Amniotic stem cell (primary cell): ENCODE measurements at regions not wholly inside any gene's neighbourhood (a gene's known extent, or its start where the extent isn't known, plus 50 kb on each side); places are given as distances from the start of the nearest gene placed in this dataset.
"Not testable (repeated sequence)": the region's sequence is repeated elsewhere in the genome, so short reads cannot be mapped to it uniquely, and the experiment has no call there.

Experiments
- DNase-seq: peaks from one replicate; lab custom pipeline; 2025; lab: John Stamatoyannopoulos, UW

GRCh38 chr3:147154988-147155387, 251.4 kb downstream of the ZIC4 start:
- DNase-seq, result not testable (repeated sequence)

GRCh38 chr3:147153830-147154539, 252.4 kb downstream of the ZIC4 start:
- no peak for DNase-seq

GRCh38 chr3:147152476-147152875, 253.9 kb downstream of the ZIC4 start:
- DNase-seq, result no peak

DNA sequence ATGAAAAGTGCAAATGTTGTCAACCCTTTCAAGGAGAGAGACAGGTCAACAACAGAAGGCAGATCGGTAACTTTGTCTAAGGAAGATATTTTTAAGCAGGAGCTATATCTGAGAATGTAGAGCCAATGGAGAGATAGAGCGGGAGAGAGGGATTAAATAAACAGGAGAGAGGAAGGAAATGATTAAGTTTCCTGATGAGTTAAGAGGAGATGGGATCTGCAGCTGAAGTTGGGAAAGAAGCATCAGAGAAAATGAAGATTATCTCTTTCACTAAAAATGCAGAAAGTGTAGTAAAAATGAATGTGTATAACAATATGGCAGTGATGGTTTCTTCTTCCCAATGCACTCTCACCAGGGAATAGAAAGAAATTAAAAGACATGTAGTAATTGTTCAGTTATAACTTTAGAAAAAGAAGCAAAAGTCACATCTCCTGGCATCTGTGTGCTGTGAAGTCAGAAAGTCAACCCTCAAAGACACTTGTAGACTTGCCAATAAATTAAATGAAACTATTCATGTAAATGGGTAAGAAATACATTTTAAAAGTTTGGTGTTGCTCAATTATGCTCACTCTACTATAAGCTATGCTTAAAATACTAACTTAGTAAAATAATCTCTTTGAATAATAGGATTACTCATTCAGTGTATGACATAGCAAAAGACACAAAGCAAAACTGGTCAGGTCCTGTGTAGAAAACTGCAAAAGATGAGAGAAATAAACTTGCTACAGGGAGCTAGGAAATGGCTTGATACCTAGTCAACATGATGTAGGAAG, 264.6 kb downstream of the ZIC4 start:
- DNase-seq, result no peak

DNA sequence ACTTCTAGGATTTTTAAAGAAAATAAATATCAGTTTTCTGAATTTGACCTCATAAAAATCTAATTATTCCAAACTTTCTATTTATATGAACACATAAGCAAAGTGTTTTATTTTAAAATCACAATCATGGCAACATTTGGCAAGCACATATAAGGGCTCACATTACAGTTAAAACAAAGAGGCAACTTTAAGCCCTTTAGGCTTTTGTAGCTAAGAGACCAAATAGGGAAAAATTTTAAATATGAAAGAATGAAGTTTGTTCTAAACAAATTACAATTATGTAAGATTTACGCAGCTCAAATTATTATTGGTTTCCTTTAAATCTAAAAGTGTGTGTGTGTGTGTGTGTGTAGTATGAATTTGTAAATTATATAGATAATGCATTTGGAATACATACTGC, 267.0 kb downstream of the ZIC4 start:
- no peak for DNase-seq

GRCh38 chr3:147132168-147132567, 274.2 kb downstream of the ZIC4 start:
- no peak for DNase-seq

DNA sequence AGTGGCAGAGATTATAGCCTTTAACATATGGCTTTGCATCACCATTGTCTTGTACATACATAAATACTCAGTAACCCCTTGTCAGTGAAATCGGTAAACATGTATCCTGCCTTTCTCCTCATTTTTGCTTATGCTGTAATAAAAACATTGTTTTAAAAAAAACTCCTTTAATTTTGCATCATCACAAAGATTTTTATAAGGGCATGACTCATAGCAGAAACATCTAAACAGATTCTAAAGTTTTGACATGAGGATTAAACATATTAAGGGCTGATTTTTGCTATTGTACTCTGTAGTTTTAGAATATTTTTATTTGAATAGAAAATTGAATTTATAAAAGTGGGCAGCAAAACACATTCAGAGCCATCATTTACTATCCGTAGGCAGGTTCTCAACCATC, 275.9 kb downstream of the ZIC4 start:
- DNase-seq, result peak; percentile 7

DNA sequence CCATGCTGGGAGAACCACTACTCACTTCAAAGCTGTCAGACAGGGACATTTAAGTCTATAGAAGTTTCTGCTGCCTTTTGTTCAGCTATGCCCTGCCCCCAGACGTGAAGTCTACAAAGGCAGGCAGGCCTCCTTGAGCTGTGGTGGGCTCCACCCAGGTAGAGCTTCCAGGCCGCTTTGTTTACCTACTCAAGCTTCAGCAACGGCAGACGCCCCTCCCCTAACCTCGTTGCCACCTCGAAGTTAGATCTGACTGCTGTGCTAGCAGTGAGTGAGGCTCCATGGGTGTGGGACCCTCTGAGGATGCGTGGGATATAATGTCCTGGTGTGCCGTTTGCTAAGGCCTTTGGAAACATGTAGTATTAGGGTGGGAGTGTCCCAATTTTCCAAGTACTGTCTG, 276.7 kb downstream of the ZIC4 start:
- DNase-seq, result no peak

DNA sequence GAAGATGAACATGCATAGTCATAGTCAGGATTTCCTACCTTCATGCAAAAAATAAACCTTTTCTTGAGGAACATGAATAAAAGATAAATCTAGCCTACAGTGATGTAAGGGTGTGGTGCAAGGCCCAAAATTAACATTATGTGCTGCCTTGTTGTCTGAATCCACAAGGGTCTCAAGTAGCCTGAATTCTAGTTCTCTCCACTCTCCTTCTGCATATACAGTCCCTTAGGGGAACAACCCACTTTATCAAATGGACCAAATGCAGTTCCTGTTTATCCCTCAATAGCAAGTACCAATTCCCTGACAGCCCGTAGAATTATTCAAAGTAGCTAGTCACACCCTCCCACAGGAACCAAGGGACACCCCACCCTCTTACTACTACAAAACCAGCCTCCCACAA, 284.0 kb downstream of the ZIC4 start:
- DNase-seq, result no peak

- peak; percentile 3 for DNase-seq
Measured at GRCh38 chr3:147119989-147120388, 286.4 kb downstream of the ZIC4 start.

DNA sequence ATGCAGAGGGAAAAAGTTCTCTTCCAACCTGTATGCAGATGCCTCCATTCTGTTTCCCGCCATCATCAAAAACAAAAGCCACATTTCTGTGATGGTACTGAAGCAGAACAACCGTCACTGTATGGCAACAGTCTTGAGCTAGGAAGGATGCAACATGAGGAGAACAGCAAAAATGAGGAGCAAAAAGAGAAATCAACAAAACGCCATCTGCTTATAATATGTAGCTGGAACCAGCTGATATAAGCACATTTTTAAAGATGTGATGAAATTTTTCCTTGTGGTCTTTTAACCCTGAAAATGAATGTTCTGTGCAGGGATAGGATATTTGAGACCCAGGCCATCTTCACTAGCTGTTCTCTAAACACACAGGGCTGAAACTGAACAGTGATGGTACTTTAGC, 287.0 kb downstream of the ZIC4 start:
- DNase-seq, result no peak

GRCh38 chr3:147118611-147119010, 287.7 kb downstream of the ZIC4 start:
- no peak for DNase-seq

- no peak for DNase-seq
Measured at GRCh38 chr3:147117631-147118030, 288.7 kb downstream of the ZIC4 start.

GRCh38 chr3:147113293-147114044, 292.9 kb downstream of the ZIC4 start:
- DNase-seq, result peak; percentile 70

GRCh38 chr3:147099076-147099475, 307.3 kb downstream of the ZIC4 start:
- DNase-seq, result no peak

GRCh38 chr3:147090461-147090860, 315.9 kb downstream of the ZIC4 start:
- no peak for DNase-seq

DNA sequence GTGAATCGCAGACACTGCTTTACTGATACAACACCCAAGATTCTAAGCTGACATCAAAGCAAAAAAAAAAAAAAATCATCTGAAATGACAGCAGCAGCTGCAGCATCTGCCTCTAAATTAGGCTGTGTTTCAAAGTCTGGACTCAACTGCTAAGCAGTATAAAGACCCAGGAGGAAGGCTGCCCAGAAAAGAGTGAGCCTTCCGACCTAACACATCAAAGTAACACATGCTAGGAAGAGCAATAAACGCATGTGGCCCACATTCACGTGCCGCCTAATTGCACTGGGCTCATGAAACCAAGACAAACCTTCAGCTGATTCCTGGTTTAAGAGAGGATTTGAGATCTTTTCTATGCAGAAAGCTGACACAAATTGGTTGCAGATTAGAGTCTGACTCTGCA, 317.1 kb downstream of the ZIC4 start:
- no peak for DNase-seq

DNA sequence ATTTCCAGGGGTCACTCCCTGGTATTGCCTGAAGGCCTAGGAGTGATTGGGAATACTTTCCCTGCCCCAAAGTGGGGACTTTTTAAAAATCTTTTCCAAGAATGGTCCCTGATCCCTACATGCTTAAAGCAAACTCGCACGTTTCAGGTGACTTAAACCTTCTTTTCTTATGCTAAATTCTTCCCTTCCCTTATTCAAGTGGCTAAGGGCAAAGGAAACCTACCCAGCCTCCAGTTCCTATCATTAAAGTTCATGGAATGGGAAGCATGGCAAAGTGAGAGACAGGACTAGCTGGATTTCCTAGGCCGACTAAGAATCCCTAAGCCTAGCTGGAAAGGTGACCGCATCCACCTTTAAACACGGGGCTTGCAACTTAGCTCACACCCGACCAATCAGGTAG, 346.8 kb downstream of the ZIC4 start:
- DNase-seq, result not testable (repeated sequence)

GRCh38 chr3:147049821-147050220, 356.5 kb downstream of the ZIC4 start:
- DNase-seq, result no peak

DNA sequence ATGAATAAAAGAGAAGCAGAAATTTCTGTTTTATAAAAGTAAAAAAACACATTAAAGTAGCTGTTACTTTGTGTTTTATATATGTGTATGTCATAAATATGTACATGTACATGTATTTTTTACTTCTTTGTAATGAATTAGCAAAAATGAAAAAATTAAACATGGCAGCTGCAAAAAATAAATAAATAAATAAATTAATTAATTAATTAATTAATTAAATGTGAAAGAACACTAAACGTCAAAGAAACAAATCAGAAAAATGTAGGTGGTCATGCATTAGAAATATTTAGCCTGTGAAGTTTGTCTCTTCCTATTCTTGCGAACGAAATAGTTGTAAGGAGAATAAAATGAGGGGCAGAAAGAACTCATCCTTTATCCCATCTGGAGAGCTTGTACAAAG, 357.0 kb downstream of the ZIC4 start:
- no peak for DNase-seq

DNA sequence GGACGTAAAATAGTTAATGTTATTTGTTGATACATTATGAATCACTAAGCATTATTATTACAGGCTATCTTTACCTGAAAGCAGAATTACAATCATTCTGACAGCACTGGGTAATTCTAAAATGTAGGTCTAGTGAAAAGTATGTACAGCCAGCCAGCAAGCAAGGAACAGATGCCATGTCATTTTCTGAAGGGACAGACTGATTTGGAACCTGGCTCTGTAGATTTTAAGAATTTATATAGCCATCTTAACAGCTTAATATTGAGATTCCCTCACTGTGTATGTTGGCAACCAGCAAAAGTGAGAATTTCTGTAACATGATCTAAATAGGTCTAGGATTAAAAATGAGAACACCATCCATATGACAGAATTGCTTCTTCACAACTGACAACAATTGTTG, 359.4 kb downstream of the ZIC4 start:
- DNase-seq, result no peak

DNA sequence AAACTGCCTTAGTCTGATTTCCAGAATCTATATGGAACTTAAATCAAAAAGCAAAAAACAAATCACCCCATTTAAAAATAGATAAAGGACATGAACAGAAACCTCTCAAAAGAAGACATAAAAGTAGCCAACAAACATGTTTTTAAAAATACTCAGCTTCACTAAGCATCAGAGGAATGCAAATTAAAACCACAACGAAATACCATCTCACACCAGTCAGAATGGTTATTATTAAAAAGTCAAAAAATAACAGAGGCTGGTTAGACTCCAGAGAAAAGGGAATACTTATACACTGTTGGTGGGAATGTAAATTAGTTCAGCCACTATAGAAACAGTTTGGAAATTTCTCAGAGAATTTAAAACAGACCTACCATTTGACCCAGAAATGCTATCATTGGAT, 367.9 kb downstream of the ZIC4 start:
- DNase-seq, result no peak

DNA sequence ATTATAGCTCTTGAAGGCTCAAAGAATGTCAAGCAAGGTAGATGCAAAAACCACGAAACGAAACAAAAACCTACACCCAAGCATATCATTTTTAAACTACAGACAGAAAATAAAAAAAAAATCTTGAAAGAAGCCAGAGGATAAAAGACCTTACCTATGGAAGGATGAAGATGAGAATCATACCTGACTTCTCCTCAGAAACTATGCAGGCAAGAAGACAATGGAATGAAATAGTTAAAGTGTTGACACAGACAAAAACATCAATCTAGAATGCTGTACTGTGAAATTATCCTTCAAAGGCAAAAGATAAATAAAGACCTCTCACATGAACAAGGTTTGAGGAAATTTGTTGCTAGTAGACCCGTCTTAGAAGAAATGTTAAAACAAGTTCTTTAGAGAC, 372.0 kb downstream of the ZIC4 start:
- DNase-seq, result no peak
